Ishikawa (cell line): ENCODE measurements at regions not wholly inside any gene's neighbourhood (a gene's known extent, or its start where the extent isn't known, plus 50 kb on each side); places are given as distances from the start of the nearest gene placed in this dataset.

Source experiments
- CEBPB ChIP-seq: IDR thresholded peaks from 2 replicates; pipeline ENCODE4 v1.6.1; 2012
- CREB1 ChIP-seq: IDR thresholded peaks from 2 replicates; pipeline ENCODE4 v1.6.1; 2012; ENCODE audit warnings: low read depth
- EGR1 ChIP-seq: IDR thresholded peaks from 2 replicates; pipeline ENCODE4 v1.6.1; 2012
- EP300 ChIP-seq: IDR thresholded peaks from 2 replicates; pipeline ENCODE4 v1.6.1; 2012; ENCODE audit warnings: borderline replicate concordance
- FOXM1 ChIP-seq: IDR thresholded peaks from 2 replicates; pipeline ENCODE4 v1.6.1; 2012; ENCODE audit warnings: low read depth, borderline replicate concordance
- RAD21 ChIP-seq: IDR thresholded peaks from 2 replicates; pipeline ENCODE4 v1.6.1; 2012; ENCODE audit warnings: low read depth
- REST ChIP-seq: IDR thresholded peaks from 2 replicates; pipeline ENCODE4 v1.6.1; 2012; ENCODE audit warnings: low read depth, mild to moderate bottlenecking
- TAF1 ChIP-seq: IDR thresholded peaks from 2 replicates; pipeline ENCODE4 v1.6.1; 2012; ENCODE audit warnings: low read depth, mild to moderate bottlenecking
- TCF12 ChIP-seq: IDR thresholded peaks from 2 replicates; pipeline ENCODE4 v1.6.1; 2012; ENCODE audit warnings: low read depth
- USF1 ChIP-seq: IDR thresholded peaks from 2 replicates; pipeline ENCODE4 v1.6.1; 2012
- YY1 ChIP-seq: IDR thresholded peaks from 2 replicates; pipeline ENCODE4 v1.6.1; 2012; ENCODE audit warnings: low read depth

GRCh38 chr3:71854096-71854495, 69.1 kb upstream of the PROK2 start:
- TF ChIP-seq CEBPB (no peak), RAD21 (no peak), CREB1 (no peak), FOXM1 (no peak), USF1 (no peak), TAF1 (no peak), TCF12 (no peak), EP300 (no peak), YY1 (no peak), REST (no peak), EGR1 (no peak)
